Gastrocnemius medialis (tissue), 4 donors: ENCODE measurements at regions not wholly inside any gene's neighbourhood (a gene's known extent, or its start where the extent isn't known, plus 50 kb on each side); places are given as distances from the start of the nearest gene placed in this dataset.
"Not testable (repeated sequence)": the region's sequence is repeated elsewhere in the genome, so short reads cannot be mapped to it uniquely, and the experiment has no call there.

ENCODE experiments used
- CTCF ChIP-seq, 5 experiments: fragments of 450-650 bp in 3 of 5; fragments of 200-600 bp in 2 of 5; sonication (generic) in 2 of 5; IDR thresholded peaks in 4 of 5; conservative IDR thresholded peaks in 1 of 5; 1 replicate in 4 of 5; 2 replicates in 1 of 5; pipeline ENCODE4 v1.5.1; 2016 to 2019; ENCODE audit warnings: antibody characterized with exemption in 5 of 5, mild to moderate bottlenecking in 3 of 5, moderate library complexity in 3 of 5
- POLR2A ChIP-seq, 2 donors: fragments of 450-650 bp; IDR thresholded peaks; one replicate each; pipeline ENCODE4 v1.6.1; 2017; ENCODE audit warnings: antibody characterized with exemption in 2 of 2, mild to moderate bottlenecking in 2 of 2, moderate library complexity in 2 of 2

GRCh38 chr5:82626012-82626411 lies 347.9 kb upstream of the RPS23 start:
- not testable (repeated sequence) for TF ChIP-seq CTCF (IDR thresholded peaks at IDR 0.05 in 4 of 5, conservative IDR thresholded peaks at IDR 0.05 in 1 of 5); POLR2A (IDR thresholded peaks at IDR 0.05)
